ENCODE measurements at regions not wholly inside any gene's neighbourhood (a gene's known extent, or its start where the extent isn't known, plus 50 kb on each side); places are given as distances from the start of the nearest gene placed in this dataset.

DNA sequence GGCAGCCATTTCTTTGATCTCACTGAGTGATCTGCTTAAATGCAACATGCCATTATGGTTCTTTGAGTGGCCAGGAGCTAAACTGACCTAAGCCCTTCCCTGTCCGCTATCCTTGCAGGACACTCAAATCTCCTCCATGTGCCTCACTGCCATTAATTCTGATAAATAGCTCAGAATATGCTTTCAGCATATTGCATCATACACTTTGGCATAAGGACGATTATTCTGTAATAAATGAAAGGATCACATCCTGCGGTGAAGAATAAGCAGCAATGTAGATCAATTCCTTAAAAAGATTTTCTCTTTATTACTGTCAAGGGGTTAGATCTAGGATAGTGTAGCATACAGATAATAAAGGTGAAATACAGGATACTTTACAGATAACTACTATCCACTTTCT, 231.8 kb upstream of the CTBP2 start:
- DNase-seq = no peak
- peaks cover 5% of the 10 kb centered on the region for H3K36me3 Mint-ChIP-seq (ENCODE audit: unreplicated experiment)
- H3K27me3 Mint-ChIP-seq (ENCODE audit: unreplicated experiment) = no peaks in the 10 kb centered on the region
- no peak overlapping the region for H3K27ac Mint-ChIP-seq (ENCODE audit: unreplicated experiment)
- TF ChIP-seq, protein P1, sequence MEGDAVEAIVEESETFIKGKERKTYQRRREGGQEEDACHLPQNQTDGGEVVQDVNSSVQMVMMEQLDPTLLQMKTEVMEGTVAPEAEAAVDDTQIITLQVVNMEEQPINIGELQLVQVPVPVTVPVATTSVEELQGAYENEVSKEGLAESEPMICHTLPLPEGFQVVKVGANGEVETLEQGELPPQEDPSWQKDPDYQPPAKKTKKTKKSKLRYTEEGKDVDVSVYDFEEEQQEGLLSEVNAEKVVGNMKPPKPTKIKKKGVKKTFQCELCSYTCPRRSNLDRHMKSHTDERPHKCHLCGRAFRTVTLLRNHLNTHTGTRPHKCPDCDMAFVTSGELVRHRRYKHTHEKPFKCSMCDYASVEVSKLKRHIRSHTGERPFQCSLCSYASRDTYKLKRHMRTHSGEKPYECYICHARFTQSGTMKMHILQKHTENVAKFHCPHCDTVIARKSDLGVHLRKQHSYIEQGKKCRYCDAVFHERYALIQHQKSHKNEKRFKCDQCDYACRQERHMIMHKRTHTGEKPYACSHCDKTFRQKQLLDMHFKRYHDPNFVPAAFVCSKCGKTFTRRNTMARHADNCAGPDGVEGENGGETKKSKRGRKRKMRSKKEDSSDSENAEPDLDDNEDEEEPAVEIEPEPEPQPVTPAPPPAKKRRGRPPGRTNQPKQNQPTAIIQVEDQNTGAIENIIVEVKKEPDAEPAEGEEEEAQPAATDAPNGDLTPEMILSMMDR (IDR thresholded peaks at IDR 0.05; ENCODE audit: partially characterized antibody, unreplicated experiment) = no peak
- peaks cover 1% of the 10 kb centered on the region for H3K9me3 Mint-ChIP-seq (ENCODE audit: unreplicated experiment)
- H3K4me1 Mint-ChIP-seq (ENCODE audit: low read depth, unreplicated experiment) = no peaks in the 10 kb centered on the region
- H3K4me3 Mint-ChIP-seq (ENCODE audit: unreplicated experiment) = no peak overlapping the region

DNA sequence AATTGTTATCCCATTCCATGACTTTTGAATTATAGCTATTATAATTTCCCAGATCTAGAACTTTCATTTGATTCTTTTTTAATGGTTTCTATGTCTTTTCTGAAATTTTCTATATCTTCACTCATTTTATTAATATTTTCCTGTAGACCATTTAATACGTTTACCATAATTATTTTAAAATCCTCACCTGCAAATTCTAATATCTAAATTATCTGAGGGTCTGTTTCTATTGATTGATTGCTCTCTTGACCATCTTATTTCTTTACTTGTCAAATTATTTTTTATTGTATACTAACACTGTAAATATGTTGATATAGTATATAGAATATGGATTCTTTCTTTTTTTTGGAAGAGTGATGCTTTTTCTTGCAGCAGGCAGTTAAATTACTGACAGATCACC, 229.3 kb upstream of the CTBP2 start:
- Mint-ChIP-seq H3K9me3 (ENCODE audit: unreplicated experiment) (peaks cover 1% of the 10 kb centered on the region), H3K27ac (ENCODE audit: unreplicated experiment) (no peak overlapping the region), H3K36me3 (ENCODE audit: unreplicated experiment) (peaks cover 5% of the 10 kb centered on the region), H3K4me3 (ENCODE audit: unreplicated experiment) (no peak overlapping the region), H3K4me1 (ENCODE audit: low read depth, unreplicated experiment) (no peaks in the 10 kb centered on the region), H3K27me3 (ENCODE audit: unreplicated experiment) (no peaks in the 10 kb centered on the region)
- DNase-seq = no peak
- TF ChIP-seq, protein P1 (IDR thresholded peaks at IDR 0.05; ENCODE audit: partially characterized antibody, unreplicated experiment) = no peak

DNA sequence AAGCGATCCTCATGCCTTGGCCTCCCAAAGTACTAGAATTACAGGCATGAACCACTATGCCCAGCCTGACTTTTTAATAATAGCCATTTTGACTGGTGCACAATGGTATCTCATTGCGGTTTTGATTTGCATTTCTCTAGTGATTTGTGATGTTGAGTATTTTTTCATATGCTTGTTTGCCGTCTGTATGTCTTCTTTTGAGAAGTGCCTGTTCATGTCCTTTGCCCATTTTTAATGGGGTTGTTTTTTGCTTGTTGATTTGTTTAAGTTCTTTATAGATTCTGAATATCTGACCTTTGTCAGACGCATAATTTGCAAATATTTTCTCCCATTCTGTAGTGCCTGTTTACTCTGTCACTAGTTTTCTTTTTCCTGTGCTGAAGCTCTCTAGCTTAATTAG, 219.2 kb upstream of the CTBP2 start:
- TF ChIP-seq, protein P1 (IDR thresholded peaks at IDR 0.05; ENCODE audit: partially characterized antibody, unreplicated experiment) = no peak
- peaks cover 4% of the 10 kb centered on the region for H3K9me3 Mint-ChIP-seq (ENCODE audit: unreplicated experiment)
- H3K36me3 Mint-ChIP-seq (ENCODE audit: unreplicated experiment) = no peaks in the 10 kb centered on the region
- H3K4me3 Mint-ChIP-seq (ENCODE audit: unreplicated experiment) = no peak overlapping the region
- H3K4me1 Mint-ChIP-seq (ENCODE audit: low read depth, unreplicated experiment) = no peaks in the 10 kb centered on the region
- H3K27ac Mint-ChIP-seq (ENCODE audit: unreplicated experiment) = no peak overlapping the region
- H3K27me3 Mint-ChIP-seq (ENCODE audit: unreplicated experiment) = no peaks in the 10 kb centered on the region
- DNase-seq = no peak

DNA sequence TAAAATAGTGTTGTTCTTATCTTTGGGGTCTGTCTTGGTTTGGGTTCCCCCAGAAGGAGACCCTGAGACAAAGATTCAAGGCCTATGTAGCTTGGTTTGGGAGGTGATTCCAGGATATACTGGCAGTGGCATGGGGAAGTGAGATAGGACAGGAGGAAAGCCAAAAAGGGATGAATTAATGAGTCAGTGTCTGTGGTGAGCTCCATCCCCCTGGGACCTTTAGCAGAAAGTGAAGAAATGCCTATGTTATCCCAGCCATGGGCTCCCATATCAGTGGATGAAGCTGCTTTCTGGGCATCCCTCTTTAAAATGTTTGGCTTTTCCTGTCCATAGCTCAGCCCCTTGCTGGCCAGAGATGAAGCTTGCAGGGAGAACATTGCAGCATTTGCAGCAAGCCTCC, 217.0 kb upstream of the CTBP2 start:
- TF ChIP-seq, protein P1 (IDR thresholded peaks at IDR 0.05; ENCODE audit: partially characterized antibody, unreplicated experiment) = no peak
- no peak overlapping the region for H3K27ac Mint-ChIP-seq (ENCODE audit: unreplicated experiment)
- H3K36me3 Mint-ChIP-seq (ENCODE audit: unreplicated experiment) = no peaks in the 10 kb centered on the region
- no peak overlapping the region for H3K4me3 Mint-ChIP-seq (ENCODE audit: unreplicated experiment)
- no peaks in the 10 kb centered on the region for H3K4me1 Mint-ChIP-seq (ENCODE audit: low read depth, unreplicated experiment)
- peaks cover 4% of the 10 kb centered on the region for H3K9me3 Mint-ChIP-seq (ENCODE audit: unreplicated experiment)
- H3K27me3 Mint-ChIP-seq (ENCODE audit: unreplicated experiment) = no peaks in the 10 kb centered on the region
- DNase-seq = no peak

DNA sequence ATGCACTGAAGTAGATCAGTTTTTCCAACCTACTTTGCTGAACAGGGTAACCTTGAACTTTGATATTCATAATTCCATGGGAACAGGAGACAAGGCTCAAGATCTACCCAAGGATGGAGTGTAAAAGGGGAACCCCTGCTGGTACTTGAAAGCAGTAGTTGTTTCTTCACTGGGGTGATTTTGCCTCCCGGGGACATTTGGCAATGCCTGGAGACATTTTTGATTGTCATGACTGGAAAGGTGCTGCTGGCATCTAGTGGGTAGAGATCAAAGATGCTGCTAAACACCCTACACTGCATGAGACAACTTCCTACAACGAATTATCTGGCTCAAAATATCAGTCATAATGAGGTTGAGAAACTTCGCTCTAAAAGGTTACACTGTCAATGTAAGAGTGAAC, 214.8 kb upstream of the CTBP2 start:
- no peaks in the 10 kb centered on the region for H3K27me3 Mint-ChIP-seq (ENCODE audit: unreplicated experiment)
- H3K9me3 Mint-ChIP-seq (ENCODE audit: unreplicated experiment) = peaks cover 2% of the 10 kb centered on the region
- TF ChIP-seq, protein P1 (IDR thresholded peaks at IDR 0.05; ENCODE audit: partially characterized antibody, unreplicated experiment) = no peak
- no peaks in the 10 kb centered on the region for H3K4me1 Mint-ChIP-seq (ENCODE audit: low read depth, unreplicated experiment)
- H3K36me3 Mint-ChIP-seq (ENCODE audit: unreplicated experiment) = no peaks in the 10 kb centered on the region
- no peak for DNase-seq
- H3K4me3 Mint-ChIP-seq (ENCODE audit: unreplicated experiment) = no peak overlapping the region
- no peak overlapping the region for H3K27ac Mint-ChIP-seq (ENCODE audit: unreplicated experiment)

Data from glutamatergic neuron (in vitro differentiated cells).